Liver (tissue), 8 donors: ENCODE measurements at regions not wholly inside any gene's neighbourhood (a gene's known extent, or its start where the extent isn't known, plus 50 kb on each side); places are given as distances from the start of the nearest gene placed in this dataset.

Experiments used
- DNase-seq: peaks from one replicate; pipeline ENCODE4 v3.0.0-alpha.2; 2017; ENCODE audit warnings: low spot score
- H3K27ac ChIP-seq, 2 donors: one replicate each; pipeline ENCODE4 v1.7.0; 2013; ENCODE audit warnings: inconsistent platforms in 2 of 2, low read length in 2 of 2, control low read depth in 1 of 2, low read depth in 1 of 2, mild to moderate bottlenecking in 1 of 2
- H3K27me3 ChIP-seq, 4 donors: one replicate each; pipeline versions ENCODE4 v1.6.1 to v1.7.0; 2013; ENCODE audit warnings: low read length in 3 of 4, inconsistent platforms in 1 of 4, mild to moderate bottlenecking in 1 of 4, moderate library complexity in 1 of 4; ENCODE audit not compliant: control insufficient read depth in 4 of 4, insufficient read depth in 4 of 4
- H3K36me3 ChIP-seq, 4 donors: one replicate each; pipeline versions ENCODE4 v1.6.1 to v1.7.0; 2013; ENCODE audit warnings: low read length in 3 of 4, mild to moderate bottlenecking in 3 of 4, low read depth in 1 of 4, moderate library complexity in 1 of 4; ENCODE audit not compliant: control insufficient read depth in 4 of 4, insufficient read depth in 3 of 4
- H3K4me1 ChIP-seq, 4 donors: one replicate each; pipeline versions ENCODE4 v1.6.1 to v1.7.0; 2013; ENCODE audit warnings: low read length in 3 of 4, mild to moderate bottlenecking in 3 of 4, moderate library complexity in 1 of 4; ENCODE audit not compliant: control insufficient read depth in 4 of 4, insufficient read depth in 4 of 4
- H3K4me3 ChIP-seq, 3 donors: one replicate each; pipeline versions ENCODE4 v1.6.1 to v1.7.0; 2013; ENCODE audit warnings: low read length in 3 of 3, control low read depth in 1 of 3, low read depth in 1 of 3, mild to moderate bottlenecking in 1 of 3
- H3K9ac ChIP-seq, 2 donors: one replicate each; pipeline ENCODE4 v1.7.0; 2013; ENCODE audit warnings: low read length in 2 of 2, mild to moderate bottlenecking in 2 of 2, moderate library complexity in 2 of 2, control low read depth in 1 of 2, low read depth in 1 of 2
- H3K9me3 ChIP-seq, 4 donors: one replicate each; pipeline versions ENCODE4 v1.6.1 to v1.7.0; 2013; ENCODE audit warnings: low read length in 3 of 4; ENCODE audit not compliant: control insufficient read depth in 4 of 4
- ATF3 ChIP-seq: IDR thresholded peaks from 2 replicates; pipeline ENCODE4 v1.6.1; 2016; ENCODE audit warnings: antibody characterized with exemption
- FOXA1 ChIP-seq: IDR thresholded peaks from 2 replicates; pipeline ENCODE4 v1.6.1; 2016; ENCODE audit warnings: antibody characterized with exemption
- HNF4G ChIP-seq: IDR thresholded peaks from 2 replicates; pipeline ENCODE4 v1.6.1; 2016; ENCODE audit warnings: antibody characterized with exemption
- RAD21 ChIP-seq, 2 donors: IDR thresholded peaks; 2 replicates each; pipeline ENCODE4 v1.6.1; 2016; ENCODE audit warnings: antibody characterized with exemption in 2 of 2, mild to moderate bottlenecking in 2 of 2
- YY1 ChIP-seq: IDR thresholded peaks from 2 replicates; pipeline ENCODE4 v1.6.1; 2016; ENCODE audit warnings: antibody characterized with exemption, mild to moderate bottlenecking
- WGBS: extraction: QIAGEN DNeasy Blood & Tissue Kit; methylation state at CpG from one replicate; pipeline ENCODE4 v1.1.7; 2013; 5-methylcytosine and 5-hydroxymethylcytosine counted together
- TF ChIP-seq, protein P1 (sequence below): fragments of 150-350 bp; IDR thresholded peaks from 2 replicates; pipeline ENCODE4 v1.5.1; 2017; ENCODE audit warnings: improper control_type of control experiment, low read depth, low read length; ENCODE audit not compliant: missing input control
- TF ChIP-seq, protein P2 (sequence below): IDR thresholded peaks from 2 replicates; pipeline ENCODE4 v1.6.1; 2016; ENCODE audit warnings: antibody characterized with exemption
- TF ChIP-seq, protein P3 (sequence below): IDR thresholded peaks from 2 replicates; pipeline ENCODE4 v1.6.1; 2016; ENCODE audit warnings: antibody characterized with exemption
- TF ChIP-seq, protein P4 (sequence below): IDR thresholded peaks from 2 replicates; pipeline ENCODE4 v1.6.1; 2016; ENCODE audit warnings: antibody characterized with exemption, mild to moderate bottlenecking
- donor health status: healthy.
- donor health status: healthy.
- donor health status: healthy.
- donor health status: healthy.
- donor health status: healthy.

GRCh38 chr14:26175658-26176057 is 422.2 kb downstream of the NOVA1 start:
- DNase-seq, result no peak
- no peak overlapping the region for H3K27ac ChIP-seq
- WGBS, result 87% methylated on average over 14 of the region's 14 CpGs

DNA sequence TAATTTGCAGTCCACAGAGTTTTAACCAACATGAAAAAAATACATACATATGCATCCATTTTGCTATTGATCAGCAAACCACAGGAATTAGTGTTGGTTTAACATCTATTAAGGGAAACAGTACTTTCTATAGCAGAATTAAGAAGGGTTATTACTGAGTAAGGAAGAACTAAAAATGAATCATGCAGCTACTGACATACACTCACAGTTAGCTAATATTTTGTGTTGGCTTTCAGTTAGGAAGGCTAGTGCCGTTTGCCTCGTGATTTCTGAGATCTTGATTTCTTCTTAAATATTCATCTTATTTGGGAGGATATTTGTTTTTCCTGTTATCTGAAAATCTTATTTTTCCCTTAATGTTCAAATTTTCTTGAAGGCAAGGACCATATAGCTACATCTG is 423.4 kb downstream of the NOVA1 start:
- H3K9ac ChIP-seq, result no peak overlapping the region
- WGBS, result 81% methylated on average over 2 of the region's 2 CpGs
- no peak overlapping the region for H3K4me3 ChIP-seq
- TF ChIP-seq ATF3 (no peak), FOXA1 (no peak), HNF4G (no peak)
- TF ChIP-seq, protein P1, sequence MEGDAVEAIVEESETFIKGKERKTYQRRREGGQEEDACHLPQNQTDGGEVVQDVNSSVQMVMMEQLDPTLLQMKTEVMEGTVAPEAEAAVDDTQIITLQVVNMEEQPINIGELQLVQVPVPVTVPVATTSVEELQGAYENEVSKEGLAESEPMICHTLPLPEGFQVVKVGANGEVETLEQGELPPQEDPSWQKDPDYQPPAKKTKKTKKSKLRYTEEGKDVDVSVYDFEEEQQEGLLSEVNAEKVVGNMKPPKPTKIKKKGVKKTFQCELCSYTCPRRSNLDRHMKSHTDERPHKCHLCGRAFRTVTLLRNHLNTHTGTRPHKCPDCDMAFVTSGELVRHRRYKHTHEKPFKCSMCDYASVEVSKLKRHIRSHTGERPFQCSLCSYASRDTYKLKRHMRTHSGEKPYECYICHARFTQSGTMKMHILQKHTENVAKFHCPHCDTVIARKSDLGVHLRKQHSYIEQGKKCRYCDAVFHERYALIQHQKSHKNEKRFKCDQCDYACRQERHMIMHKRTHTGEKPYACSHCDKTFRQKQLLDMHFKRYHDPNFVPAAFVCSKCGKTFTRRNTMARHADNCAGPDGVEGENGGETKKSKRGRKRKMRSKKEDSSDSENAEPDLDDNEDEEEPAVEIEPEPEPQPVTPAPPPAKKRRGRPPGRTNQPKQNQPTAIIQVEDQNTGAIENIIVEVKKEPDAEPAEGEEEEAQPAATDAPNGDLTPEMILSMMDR, result no peak
- TF ChIP-seq, protein P2, sequence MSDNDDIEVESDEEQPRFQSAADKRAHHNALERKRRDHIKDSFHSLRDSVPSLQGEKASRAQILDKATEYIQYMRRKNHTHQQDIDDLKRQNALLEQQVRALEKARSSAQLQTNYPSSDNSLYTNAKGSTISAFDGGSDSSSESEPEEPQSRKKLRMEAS, result no peak
- TF ChIP-seq, protein P3, sequence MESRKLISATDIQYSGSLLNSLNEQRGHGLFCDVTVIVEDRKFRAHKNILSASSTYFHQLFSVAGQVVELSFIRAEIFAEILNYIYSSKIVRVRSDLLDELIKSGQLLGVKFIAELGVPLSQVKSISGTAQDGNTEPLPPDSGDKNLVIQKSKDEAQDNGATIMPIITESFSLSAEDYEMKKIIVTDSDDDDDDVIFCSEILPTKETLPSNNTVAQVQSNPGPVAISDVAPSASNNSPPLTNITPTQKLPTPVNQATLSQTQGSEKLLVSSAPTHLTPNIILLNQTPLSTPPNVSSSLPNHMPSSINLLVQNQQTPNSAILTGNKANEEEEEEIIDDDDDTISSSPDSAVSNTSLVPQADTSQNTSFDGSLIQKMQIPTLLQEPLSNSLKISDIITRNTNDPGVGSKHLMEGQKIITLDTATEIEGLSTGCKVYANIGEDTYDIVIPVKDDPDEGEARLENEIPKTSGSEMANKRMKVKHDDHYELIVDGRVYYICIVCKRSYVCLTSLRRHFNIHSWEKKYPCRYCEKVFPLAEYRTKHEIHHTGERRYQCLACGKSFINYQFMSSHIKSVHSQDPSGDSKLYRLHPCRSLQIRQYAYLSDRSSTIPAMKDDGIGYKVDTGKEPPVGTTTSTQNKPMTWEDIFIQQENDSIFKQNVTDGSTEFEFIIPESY, result no peak
- H3K4me1 ChIP-seq, result no peaks in the 10 kb centered on the region
- H3K27ac ChIP-seq, result no peak overlapping the region
- no peaks in the 10 kb centered on the region for H3K36me3 ChIP-seq
- H3K9me3 ChIP-seq, result no peaks in the 10 kb centered on the region
- no peaks in the 10 kb centered on the region for H3K27me3 ChIP-seq
- DNase-seq, result no peak

More at GRCh38 chr14:26175658-26176057, 422.2 kb downstream of the NOVA1 start:
- Histone ChIP-seq H3K9ac (no peak overlapping the region), H3K36me3 (no peaks in the 10 kb centered on the region), H3K27me3 (no peaks in the 10 kb centered on the region), H3K4me3 (no peak overlapping the region), H3K9me3 (no peaks in the 10 kb centered on the region), H3K4me1 (no peaks in the 10 kb centered on the region)
- TF ChIP-seq, protein P1, result no peak
- no peak for TF ChIP-seq RAD21 (IDR thresholded peaks at IDR 0.05)
- no peak for TF ChIP-seq HNF4G
- no peak for TF ChIP-seq FOXA1
- TF ChIP-seq, protein P4, sequence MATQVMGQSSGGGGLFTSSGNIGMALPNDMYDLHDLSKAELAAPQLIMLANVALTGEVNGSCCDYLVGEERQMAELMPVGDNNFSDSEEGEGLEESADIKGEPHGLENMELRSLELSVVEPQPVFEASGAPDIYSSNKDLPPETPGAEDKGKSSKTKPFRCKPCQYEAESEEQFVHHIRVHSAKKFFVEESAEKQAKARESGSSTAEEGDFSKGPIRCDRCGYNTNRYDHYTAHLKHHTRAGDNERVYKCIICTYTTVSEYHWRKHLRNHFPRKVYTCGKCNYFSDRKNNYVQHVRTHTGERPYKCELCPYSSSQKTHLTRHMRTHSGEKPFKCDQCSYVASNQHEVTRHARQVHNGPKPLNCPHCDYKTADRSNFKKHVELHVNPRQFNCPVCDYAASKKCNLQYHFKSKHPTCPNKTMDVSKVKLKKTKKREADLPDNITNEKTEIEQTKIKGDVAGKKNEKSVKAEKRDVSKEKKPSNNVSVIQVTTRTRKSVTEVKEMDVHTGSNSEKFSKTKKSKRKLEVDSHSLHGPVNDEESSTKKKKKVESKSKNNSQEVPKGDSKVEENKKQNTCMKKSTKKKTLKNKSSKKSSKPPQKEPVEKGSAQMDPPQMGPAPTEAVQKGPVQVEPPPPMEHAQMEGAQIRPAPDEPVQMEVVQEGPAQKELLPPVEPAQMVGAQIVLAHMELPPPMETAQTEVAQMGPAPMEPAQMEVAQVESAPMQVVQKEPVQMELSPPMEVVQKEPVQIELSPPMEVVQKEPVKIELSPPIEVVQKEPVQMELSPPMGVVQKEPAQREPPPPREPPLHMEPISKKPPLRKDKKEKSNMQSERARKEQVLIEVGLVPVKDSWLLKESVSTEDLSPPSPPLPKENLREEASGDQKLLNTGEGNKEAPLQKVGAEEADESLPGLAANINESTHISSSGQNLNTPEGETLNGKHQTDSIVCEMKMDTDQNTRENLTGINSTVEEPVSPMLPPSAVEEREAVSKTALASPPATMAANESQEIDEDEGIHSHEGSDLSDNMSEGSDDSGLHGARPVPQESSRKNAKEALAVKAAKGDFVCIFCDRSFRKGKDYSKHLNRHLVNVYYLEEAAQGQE, result no peak
- TF ChIP-seq YY1, result no peak
- TF ChIP-seq, protein P2, result no peak
